K562 (cell line): ENCODE measurements at regions not wholly inside any gene's neighbourhood (a gene's known extent, or its start where the extent isn't known, plus 50 kb on each side); places are given as distances from the start of the nearest gene placed in this dataset.

ENCODE experiments used
- ATAC-seq: fragments of 200-7000 bp; cut with Tn5 transposase; 3 replicates; pipeline ENCODE4 v1.9.1; 2020; ENCODE audit warnings: moderate library complexity
- BruUV-seq: library from RNA; stranded (reverse); fragments of 400-500 nt; replicated peaks from 2 replicates; lab custom pipeline; 2021; lab: Mats Ljungman, UMichigan
- CTCF ChIA-PET: fragments of 300-600 bp; formaldehyde crosslinking; extraction: SDS; loops from one replicate; lab custom pipeline; 2021; ENCODE audit warnings: low intra/inter-chr PET ratio; lab: Yijun Ruan, JAX
- POLR2A ChIA-PET: fragments of 300-600, 350-650 bp; sonication (Branson Sonifier 250); formaldehyde crosslinking; extraction: SDS; loops from one replicate; lab custom pipeline; 2021; ENCODE audit warnings: antibody characterized with exemption, inconsistent platforms; lab: Yijun Ruan, JAX
- DNase-seq, 4 experiments: peaks; one replicate each; pipeline versions ENCODE4 v3.0.0 to v3.0.0-alpha.2; 2011 to 2018; ENCODE audit warnings: low spot score in 3 of 4, mixed read lengths in 3 of 4; ENCODE audit errors: extremely low read depth in 1 of 4
- FAIRE-seq: peaks from 2 replicates; lab custom pipeline; 2011; peaks lifted over from hg19 to GRCh38; lab: Jason Lieb, UNC
- H2AFZ ChIP-seq: 2 replicates; pipeline ENCODE4 v1.6.0; 2011; ENCODE audit warnings: low read depth, low read length, control low read depth, inconsistent platforms
- H3K27ac ChIP-seq: fragments of 200-600 bp; 3 replicates; pipeline ENCODE4 v1.8.0; 2011; ENCODE audit warnings: low read depth, mild to moderate bottlenecking, control low read depth, inconsistent platforms, low read length, moderate library complexity, mixed read lengths; ENCODE audit errors: extremely low read depth
- H3K27me3 ChIP-seq, 2 experiments: fragments of 300-600 bp in 1 of 2; 2 replicates in 1 of 2; 3 replicates in 1 of 2; pipeline versions ENCODE4 v1.6.0 to v1.8.0; 2011; ENCODE audit warnings: inconsistent platforms in 2 of 2, low read length in 2 of 2, mild to moderate bottlenecking in 1 of 2, mixed read lengths in 1 of 2, moderate library complexity in 1 of 2; ENCODE audit not compliant: control insufficient read depth in 2 of 2, insufficient read depth in 2 of 2
- H3K36me3 ChIP-seq: fragments of 300-600 bp; 3 replicates; pipeline ENCODE4 v1.8.0; 2011; ENCODE audit warnings: mild to moderate bottlenecking, low read length, inconsistent platforms; ENCODE audit not compliant: control insufficient read depth, insufficient read depth
- H3K4me1 ChIP-seq, 2 experiments: fragments of 200-600 bp in 1 of 2; replicated peaks in 1 of 2; 2 replicates in 1 of 2; 3 replicates in 1 of 2; pipeline versions ENCODE4 v1.5.1 to v1.8.0; 2011; ENCODE audit warnings: inconsistent platforms in 2 of 2, low read length in 2 of 2, mild to moderate bottlenecking in 1 of 2, mixed read lengths in 1 of 2, moderate library complexity in 1 of 2; ENCODE audit not compliant: control insufficient read depth in 2 of 2, insufficient read depth in 2 of 2
- H3K4me2 ChIP-seq: 2 replicates; pipeline ENCODE4 v1.6.1; 2011; ENCODE audit warnings: low read length, control low read depth, inconsistent platforms, mixed read lengths; ENCODE audit not compliant: insufficient read depth
- H3K4me3 ChIP-seq: fragments of 200-600 bp; sonication (generic), shearing (Covaris generic); 2 replicates; pipeline ENCODE4 v1.5.1; 2016; ENCODE audit warnings: control low read depth, inconsistent platforms
- H3K79me2 ChIP-seq: fragments of 200-600 bp; 3 replicates; pipeline ENCODE4 v1.8.0; 2011; ENCODE audit warnings: low read length, inconsistent platforms; ENCODE audit not compliant: control insufficient read depth, insufficient read depth
- H3K9ac ChIP-seq, 2 experiments: 2 replicates each; pipeline versions ENCODE4 v1.6.0 to v1.6.1; 2011; ENCODE audit warnings: low read depth in 2 of 2, low read length in 2 of 2, control low read depth in 1 of 2, inconsistent platforms in 1 of 2, mild to moderate bottlenecking in 1 of 2, mixed read lengths in 1 of 2; ENCODE audit not compliant: insufficient read depth in 1 of 2
- H3K9me1 ChIP-seq: one replicate; pipeline ENCODE4 v1.6.0; 2011; ENCODE audit warnings: inconsistent platforms, mild to moderate bottlenecking, low read length, moderate library complexity; ENCODE audit not compliant: control insufficient read depth, insufficient read depth
- H3K9me3 ChIP-seq: replicated peaks from 2 replicates; pipeline ENCODE4 v1.5.1; 2011; ENCODE audit warnings: low read depth, low read length, inconsistent platforms; ENCODE audit not compliant: control insufficient read depth, insufficient read depth
- H4K20me1 ChIP-seq: replicated peaks from 2 replicates; pipeline ENCODE4 v1.6.1; 2011; ENCODE audit warnings: low read length, inconsistent platforms, mixed read lengths; ENCODE audit not compliant: control insufficient read depth, insufficient read depth
- BRF1 ChIP-seq: IDR thresholded peaks from 3 replicates; pipeline ENCODE4 v1.6.1; 2011; ENCODE audit warnings: borderline replicate concordance, mild to moderate bottlenecking; ENCODE audit not compliant: insufficient read length; ENCODE audit errors: extremely low read depth
- CEBPZ ChIP-seq: fragments of 150-350 bp; IDR thresholded peaks from 2 replicates; pipeline ENCODE4 v1.6.1; 2014; ENCODE audit warnings: low read depth, mild to moderate bottlenecking, low read length, borderline replicate concordance
- GABPB1 ChIP-seq: sonication (generic); formaldehyde crosslinking; IDR thresholded peaks from 2 replicates; pipeline ENCODE4 v1.8.0; 2022; ENCODE audit warnings: mild to moderate bottlenecking, missing genetic modification reagents
- KDM1A ChIP-seq, 2 experiments: fragments of 450-650 bp; IDR thresholded peaks; 2 replicates each; pipeline ENCODE4 v1.6.1; 2016; ENCODE audit warnings: mild to moderate bottlenecking in 2 of 2
- ZNF224 ChIP-seq: sonication (generic); formaldehyde crosslinking; IDR thresholded peaks from 2 replicates; pipeline ENCODE4 v1.8.0; 2022; ENCODE audit warnings: mild to moderate bottlenecking, missing genetic modification reagents
- ZNF280B ChIP-seq: fragments of 250-450 bp; sonication (Bioruptor Pico); IDR thresholded peaks from 2 replicates; pipeline ENCODE4 v1.5.1; 2021; ENCODE audit warnings: mild to moderate bottlenecking
- WGBS: fragments of 100-300 bp; shearing (Covaris generic); methylation state at CpG from one replicate; pipeline ENCODE4 v1.1.6; 2016; ENCODE audit warnings: low coverage, mixed read lengths; ENCODE audit not compliant: insufficient coverage; ENCODE audit errors: missing lambda C conversion rate; 5-methylcytosine and 5-hydroxymethylcytosine counted together
- in situ Hi-C: fragments of 300-500 bp; cut with MboI; formaldehyde crosslinking; loops from 4 replicates; pipeline ENCODE4 v1.15.0; 2018; ENCODE audit warnings: inconsistent platforms, mixed read lengths
- intact Hi-C: fragments of 100-400 bp; cut with micrococcal nuclease; formaldehyde crosslinking; loops from 2 replicates; pipeline ENCODE4 v1.14.2; 2022

DNA sequence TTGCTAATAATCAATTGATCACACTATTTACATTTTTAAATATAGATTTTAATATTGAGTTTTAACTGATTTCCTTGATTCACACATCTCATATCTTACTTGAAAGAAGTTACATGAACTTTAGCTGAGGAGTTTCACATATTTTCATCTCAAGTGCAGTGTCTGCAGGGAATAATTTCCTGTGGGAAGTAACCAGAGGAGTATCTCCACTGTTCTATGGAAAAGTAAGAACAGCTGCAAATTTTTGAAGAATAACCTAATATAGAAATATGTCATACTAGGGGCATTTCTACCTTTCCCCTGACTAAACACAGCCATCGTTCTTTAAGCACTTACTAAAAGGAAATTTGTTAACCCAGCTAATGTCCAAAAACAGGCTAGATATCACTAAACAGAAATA lies 546.4 kb downstream of the EFNA5 start:
- ATAC-seq: no peak
- Histone ChIP-seq H3K4me2 (no peak overlapping the region), H3K9me1 (no peaks in the 10 kb centered on the region), H3K27me3 (no peaks in the 10 kb centered on the region), H3K9me3 (no peaks in the 10 kb centered on the region), H3K79me2 (no peaks in the 10 kb centered on the region), H3K36me3 (no peaks in the 10 kb centered on the region), H4K20me1 (no peaks in the 10 kb centered on the region), H3K27ac (no peak overlapping the region), H3K9ac (no peak overlapping the region), H3K4me3 (no peak overlapping the region), H2AFZ (no peak overlapping the region), H3K4me1 (no peaks in the 10 kb centered on the region)
- ChIA-PET CTCF (no interaction called here), POLR2A (no interaction called here)
- no TSS peak for BruUV-seq
- intact Hi-C loops (no loop called here), in situ Hi-C loops (no loop called here)
- 0% methylated on average over 1 of the region's 1 CpG for WGBS
- no peak for DNase-seq
- no peak for FAIRE-seq
- no peak for TF ChIP-seq CEBPZ
- no peak for TF ChIP-seq ZNF224 (CRISPR knock-in tag)
- TF ChIP-seq KDM1A (IDR thresholded peaks at IDR 0.05): no peak
- no peak for TF ChIP-seq BRF1
- TF ChIP-seq GABPB1 (CRISPR knock-in tag): no peak
- no peak for TF ChIP-seq ZNF280B (CRISPR knock-in tag)
